Stimulated activated CD8-positive, alpha-beta memory T cell treated with anti-CD3 and anti-CD28 coated beads, Interleukin-4, amount 100 ng/mL, for 24 hours (primary cell): ENCODE measurements at regions not wholly inside any gene's neighbourhood (a gene's known extent, or its start where the extent isn't known, plus 50 kb on each side); places are given as distances from the start of the nearest gene placed in this dataset.
A peak's percentile ranks its signal among the peaks of the same experiment; 100 is the strongest.

Source experiments
- DNase-seq: peaks from one replicate; pipeline ENCODE4 v3.0.0-alpha.2; 2020; ENCODE audit warnings: low read depth

DNA sequence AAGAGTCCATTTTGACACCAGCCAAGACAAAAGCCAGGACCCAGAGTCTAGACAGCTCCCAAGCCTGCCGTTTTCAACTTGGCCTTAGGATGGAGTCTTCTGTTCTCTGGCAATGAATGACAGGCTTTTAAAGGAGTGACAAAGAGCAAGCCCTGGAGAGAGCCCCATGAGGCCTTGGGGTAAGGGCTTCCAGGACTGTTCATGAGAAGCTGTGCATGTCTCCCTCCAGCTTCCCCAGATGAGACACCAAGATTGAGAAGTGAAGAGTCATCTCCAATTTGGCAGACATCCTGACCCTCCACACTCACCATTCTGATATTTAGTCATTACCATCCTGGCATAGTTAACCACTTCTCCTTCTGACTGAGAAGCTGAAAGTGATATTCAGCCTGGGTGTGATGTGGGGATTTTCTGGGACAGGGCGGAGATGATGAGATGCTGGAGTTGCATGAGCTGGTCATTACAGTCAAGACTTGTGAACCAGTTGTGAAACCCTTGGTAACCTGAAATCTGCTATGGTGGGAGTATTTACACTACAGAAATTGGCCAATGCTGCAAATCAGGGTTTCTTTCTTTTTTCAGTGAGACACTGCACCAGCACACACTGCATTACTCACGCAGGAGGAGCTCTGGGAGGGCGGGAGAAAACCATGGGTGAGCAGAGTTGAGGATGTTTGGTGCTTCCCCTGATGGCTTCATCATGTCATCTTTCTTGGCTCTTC lies 77.8 kb downstream of the VCPKMT start:
- DNase-seq = peak; percentile 43

GRCh38 chr14:50039120-50039517 lies 77.3 kb downstream of the VCPKMT start:
- DNase-seq = no peak

DNA sequence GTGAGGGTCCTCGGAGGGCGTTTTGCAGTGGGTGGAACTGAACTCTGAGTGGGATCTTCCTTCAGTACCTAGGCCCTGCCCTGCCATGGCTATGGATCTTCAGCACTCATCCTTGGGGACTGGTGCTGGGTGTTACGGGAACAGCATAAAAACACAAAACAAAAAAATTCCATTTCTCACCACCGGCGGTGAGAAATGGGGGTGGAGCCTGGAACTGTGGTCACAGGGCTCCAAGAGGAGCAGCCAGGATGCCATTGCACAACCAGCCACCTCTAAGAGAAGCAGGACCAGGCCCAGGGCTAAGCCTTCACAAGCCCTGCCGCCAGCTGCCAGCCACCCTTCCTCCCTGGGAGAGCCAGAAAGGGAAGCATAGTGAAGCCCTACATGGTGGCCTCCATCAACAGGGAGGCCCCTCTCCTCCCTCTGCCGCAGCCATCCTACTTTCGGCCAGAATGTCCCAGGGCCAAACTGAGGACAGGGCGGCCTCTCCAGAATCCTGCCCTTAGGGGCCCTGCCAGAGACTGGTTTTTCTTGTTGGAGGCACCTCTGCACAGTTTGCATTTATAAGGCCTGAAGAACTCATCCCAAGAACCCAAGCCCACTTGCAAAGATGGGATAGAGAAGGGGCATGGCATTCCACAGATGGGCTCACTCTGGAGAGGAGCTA lies 76.5 kb downstream of the VCPKMT start:
- no peak for DNase-seq

- DNase-seq = no peak
These were observed 76.0 kb downstream of the VCPKMT start for GRCh38 chr14:50040401-50040775.

DNA sequence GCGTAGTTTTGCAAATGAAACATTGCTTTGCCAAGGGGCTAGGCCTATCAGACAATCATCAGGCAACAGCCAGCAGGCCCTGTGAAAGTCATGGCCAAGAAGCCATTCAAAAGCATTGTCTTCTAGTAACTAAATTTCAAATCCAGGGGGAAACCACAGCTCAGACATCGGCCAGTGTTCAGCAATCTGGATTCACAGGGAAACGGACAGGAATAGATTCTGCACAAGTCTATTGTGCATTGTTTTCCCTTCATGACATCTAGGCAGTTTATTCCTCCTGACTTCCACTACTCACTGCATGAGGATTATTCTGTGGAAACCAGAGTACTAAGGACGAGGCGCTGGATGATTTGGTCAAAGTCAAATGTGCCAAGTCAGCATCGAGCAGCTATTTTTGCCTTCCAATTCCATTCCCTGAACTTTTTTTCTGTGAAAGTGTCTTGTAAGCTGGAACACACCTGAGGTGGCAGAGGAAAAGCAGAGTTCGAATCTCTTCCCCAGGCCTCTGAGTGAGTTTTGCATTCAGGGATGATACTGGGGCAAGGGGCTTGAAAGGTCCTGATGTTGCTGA lies 75.4 kb downstream of the VCPKMT start:
- DNase-seq = no peak

DNA sequence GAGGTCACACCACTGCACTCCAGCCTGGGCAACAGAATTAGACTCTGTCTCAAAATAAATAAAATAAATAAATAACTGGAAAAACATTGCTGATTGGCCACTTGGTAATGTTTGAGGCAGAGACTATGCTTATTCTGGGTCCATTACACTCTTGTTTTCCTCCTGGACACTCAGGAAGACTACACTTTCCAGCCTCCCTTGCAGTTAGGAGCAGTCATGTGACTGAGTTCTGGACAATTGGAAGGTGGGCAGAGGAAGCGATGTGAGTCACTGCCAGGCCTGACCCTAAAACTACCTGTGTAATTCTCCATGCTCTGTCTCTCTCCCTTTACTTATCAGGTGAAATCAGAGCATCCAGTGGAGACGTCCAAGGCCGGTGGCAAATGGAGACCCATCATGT lies 74.4 kb downstream of the VCPKMT start:
- DNase-seq = no peak

DNA sequence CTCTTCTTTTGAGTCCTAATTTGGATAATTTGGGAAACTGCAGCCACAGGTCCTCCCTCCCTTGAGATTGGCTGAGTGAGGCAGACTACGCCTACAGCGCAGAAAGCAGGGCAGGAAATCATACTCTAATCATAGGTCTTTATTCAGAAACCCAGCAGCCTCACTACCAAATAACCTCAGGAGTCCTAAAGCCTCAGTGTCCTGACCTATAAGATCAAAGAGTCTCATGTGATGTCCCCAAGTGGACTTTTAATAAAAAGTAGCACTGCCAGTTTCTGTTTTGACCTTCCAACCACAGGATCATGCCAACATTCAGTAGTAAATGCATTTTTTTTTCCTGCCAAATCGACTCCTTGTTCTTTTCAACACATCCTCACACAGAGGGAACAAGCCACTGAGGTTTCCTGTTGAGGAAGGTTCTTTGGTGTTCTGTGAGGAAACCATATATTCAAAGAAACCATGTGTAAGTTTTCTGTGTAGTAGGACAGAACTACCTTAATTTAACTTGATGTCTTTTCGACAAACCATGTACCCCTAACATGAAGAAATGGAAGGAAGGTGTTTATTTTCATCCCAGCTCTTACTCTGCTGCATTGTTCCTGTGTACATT lies 72.2 kb downstream of the VCPKMT start:
- no peak for DNase-seq

GRCh38 chr14:50045039-50045711 lies 71.2 kb downstream of the VCPKMT start:
- DNase-seq = peak; percentile 64

DNA sequence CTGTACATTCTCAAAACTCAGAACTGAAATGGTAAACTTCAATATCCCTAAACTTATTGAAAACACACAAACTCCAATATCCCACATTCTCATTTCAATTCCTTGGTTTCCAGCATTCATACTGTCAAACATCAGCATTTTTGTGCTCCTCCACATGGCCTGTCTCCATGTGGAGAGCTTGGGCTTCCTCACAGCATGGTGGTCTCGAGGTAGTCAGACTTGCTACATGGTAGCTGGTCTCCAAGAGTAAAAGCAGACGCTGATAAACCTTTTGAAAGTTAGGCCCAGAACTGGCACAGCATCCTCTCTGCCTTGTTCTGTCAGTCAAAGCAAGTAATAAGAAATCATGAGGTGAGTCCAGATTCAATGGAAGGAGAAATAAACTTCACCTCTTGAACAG lies 70.5 kb downstream of the VCPKMT start:
- no peak for DNase-seq

- no peak for DNase-seq
These were observed 69.1 kb downstream of the VCPKMT start for GRCh38 chr14:50047274-50047676.

DNA sequence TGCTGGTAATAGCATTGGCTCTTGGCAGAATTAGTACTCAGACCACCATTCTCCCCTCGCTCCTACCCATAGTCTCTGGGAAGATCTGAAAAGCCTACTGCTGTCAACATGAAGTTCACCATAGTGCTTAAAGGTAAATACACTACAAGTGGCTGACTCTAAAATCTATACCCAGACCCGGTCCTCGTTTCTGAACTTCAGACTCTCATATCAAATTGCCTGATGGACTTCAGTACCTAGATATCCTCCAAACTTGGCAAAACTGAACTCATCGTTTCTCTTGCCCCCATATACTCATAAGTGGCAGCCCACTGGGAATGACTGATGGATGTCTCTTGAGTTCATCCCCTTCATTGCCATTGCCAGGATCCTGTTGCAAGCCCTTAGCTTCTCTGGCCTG lies 67.3 kb downstream of the VCPKMT start:
- no peak for DNase-seq

GRCh38 chr14:50049703-50050570 lies 66.4 kb downstream of the VCPKMT start:
- no peak for DNase-seq

GRCh38 chr14:50051106-50051505 lies 65.3 kb downstream of the VCPKMT start:
- no peak for DNase-seq

- no peak for DNase-seq
These were observed 64.7 kb downstream of the VCPKMT start for GRCh38 chr14:50051706-50052105.

- no peak for DNase-seq
These were observed 63.9 kb downstream of the VCPKMT start for GRCh38 chr14:50052517-50052916.

DNA sequence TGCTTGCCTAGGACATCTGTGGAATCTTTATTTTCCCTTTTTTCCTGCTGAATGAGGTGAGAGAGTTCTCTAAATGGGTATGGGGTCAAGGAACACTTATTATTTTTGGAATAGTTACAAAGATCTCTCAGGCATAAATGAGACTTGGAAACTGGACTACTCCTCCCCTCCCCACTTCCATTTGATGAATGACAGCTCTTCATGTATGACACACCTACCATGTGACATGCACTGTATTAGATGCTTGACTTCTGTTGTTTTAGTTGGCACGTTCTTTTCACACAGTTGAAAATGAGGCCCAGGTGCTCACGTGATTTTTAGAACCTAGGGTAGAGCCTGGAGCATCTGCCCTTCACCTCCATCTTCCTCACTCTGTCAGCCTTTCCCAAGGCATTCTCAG lies 62.4 kb downstream of the VCPKMT start:
- no peak for DNase-seq

- no peak for DNase-seq
These were observed 60.7 kb downstream of the VCPKMT start for GRCh38 chr14:50055461-50056228.

DNA sequence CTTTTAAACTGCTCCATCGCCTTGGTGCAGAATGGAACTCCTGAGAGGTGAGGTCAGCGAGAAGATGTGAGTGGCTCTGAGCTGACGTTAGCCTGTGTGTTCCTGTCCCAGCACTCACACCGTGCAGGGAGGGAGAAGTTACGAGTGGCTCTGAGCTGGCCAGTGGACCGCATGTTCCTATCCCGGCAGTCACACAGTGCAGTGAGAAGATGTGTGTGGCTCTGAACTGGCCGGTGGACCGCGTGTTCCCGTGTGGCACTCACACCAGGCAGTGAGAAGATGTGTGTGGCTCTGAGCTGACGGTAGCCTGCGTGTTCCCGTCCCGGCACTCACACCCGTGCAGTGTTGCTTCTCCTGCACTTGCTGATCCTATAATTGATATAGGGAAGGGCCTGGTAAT lies 59.9 kb downstream of the VCPKMT start:
- no peak for DNase-seq

DNA sequence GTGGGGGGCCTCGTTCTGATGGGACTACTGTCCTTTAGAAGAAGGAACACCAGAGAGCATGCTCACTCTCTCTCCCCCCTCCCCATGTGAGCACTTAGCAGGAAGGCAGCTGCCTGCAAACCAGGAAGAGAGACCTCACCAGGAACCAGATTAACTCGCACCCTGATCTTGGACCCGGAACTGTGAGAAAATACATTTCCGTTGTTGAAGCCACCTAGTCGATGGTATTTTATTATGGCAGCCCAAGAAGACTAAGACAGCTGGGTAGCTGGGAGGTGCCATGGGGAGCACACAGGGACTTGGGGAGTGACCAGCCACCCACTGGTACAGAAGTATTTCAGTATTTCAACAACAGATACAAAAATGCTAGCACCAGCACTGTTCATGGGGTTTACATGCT lies 59.0 kb downstream of the VCPKMT start:
- no peak for DNase-seq

DNA sequence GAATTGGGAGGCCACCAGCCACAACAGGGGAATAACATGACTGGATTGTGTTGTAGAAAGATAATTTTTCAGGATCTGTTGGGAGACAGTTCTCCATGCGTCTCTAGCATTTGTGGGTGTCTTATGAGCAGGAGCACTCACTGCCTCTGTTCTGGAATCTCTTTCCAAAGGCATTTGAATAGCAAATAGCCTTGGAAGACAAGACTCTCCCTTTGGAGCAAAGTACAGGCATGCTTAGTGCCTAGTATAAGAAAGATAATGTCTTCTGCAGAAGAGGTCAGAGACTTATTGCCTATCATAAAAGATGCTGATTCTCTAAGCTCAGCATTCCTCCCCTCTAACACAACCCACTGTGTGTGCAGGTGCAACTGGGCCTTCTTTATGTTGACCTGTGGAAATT lies 58.3 kb downstream of the VCPKMT start:
- DNase-seq = no peak
